Loucy (cell line): ENCODE measurements at regions not wholly inside any gene's neighbourhood (a gene's known extent, or its start where the extent isn't known, plus 50 kb on each side); places are given as distances from the start of the nearest gene placed in this dataset.

Experiments
- H2AFZ ChIP-seq: fragments of 200-600 bp; sonication (generic); 2 replicates; pipeline ENCODE4 v1.6.0; 2016; ENCODE audit warnings: antibody characterized with exemption, mild to moderate bottlenecking, low read length, moderate library complexity
- H3F3A ChIP-seq: fragments of 200-600 bp; 2 replicates; pipeline ENCODE4 v1.6.0; 2016; ENCODE audit warnings: antibody characterized with exemption, low read depth, mild to moderate bottlenecking
- H3K27me3 ChIP-seq: fragments of 200-600 bp; sonication (generic); 2 replicates; pipeline ENCODE4 v1.6.1; 2014; ENCODE audit warnings: low read length, mild to moderate bottlenecking; ENCODE audit not compliant: insufficient read depth, poor library complexity, severe bottlenecking
- H3K36me3 ChIP-seq: fragments of 200-600 bp; sonication (generic); 2 replicates; pipeline ENCODE4 v1.6.1; 2016; ENCODE audit warnings: low read length; ENCODE audit not compliant: insufficient read depth
- H3K4me1 ChIP-seq: fragments of 200-600 bp; sonication (generic); 2 replicates; pipeline ENCODE4 v1.5.1; 2014; ENCODE audit warnings: low read length, mild to moderate bottlenecking; ENCODE audit not compliant: insufficient read depth, poor library complexity, severe bottlenecking
- H3K4me2 ChIP-seq: fragments of 200-600 bp; sonication (generic); 2 replicates; pipeline ENCODE4 v1.6.0; 2014; ENCODE audit warnings: antibody characterized with exemption, low read length, low read depth, mild to moderate bottlenecking; ENCODE audit not compliant: poor library complexity, severe bottlenecking
- H3K4me3 ChIP-seq: fragments of 200-600 bp; sonication (generic); 2 replicates; pipeline ENCODE4 v1.5.1; 2014; ENCODE audit warnings: low read length, mild to moderate bottlenecking, mixed read lengths; ENCODE audit not compliant: poor library complexity, severe bottlenecking
- H3K79me2 ChIP-seq: fragments of 200-600 bp; sonication (generic); 2 replicates; pipeline ENCODE4 v1.6.1; 2014; ENCODE audit warnings: low read length; ENCODE audit not compliant: insufficient read depth
- H3K9ac ChIP-seq: fragments of 200-600 bp; sonication (generic); 2 replicates; pipeline ENCODE4 v1.6.0; 2014; ENCODE audit warnings: mild to moderate bottlenecking, low read depth, low read length, moderate library complexity; ENCODE audit not compliant: poor library complexity, severe bottlenecking
- H3K9me2 ChIP-seq: fragments of 200-600 bp; sonication (generic); replicated peaks from 2 replicates; pipeline ENCODE4 v1.6.1; 2016; ENCODE audit warnings: low read depth, low read length, mixed read lengths
- H3K9me3 ChIP-seq: fragments of 200-600 bp; sonication (generic); 2 replicates; pipeline ENCODE4 v1.6.1; 2014; ENCODE audit warnings: mild to moderate bottlenecking, antibody characterized with exemption, low read length, low read depth; ENCODE audit not compliant: insufficient read depth
- H4K20me1 ChIP-seq: fragments of 200-600 bp; sonication (generic); 2 replicates; pipeline ENCODE4 v1.6.0; 2014; ENCODE audit warnings: antibody characterized with exemption, low read length, mild to moderate bottlenecking; ENCODE audit not compliant: insufficient read depth, poor library complexity, severe bottlenecking
- CTCF ChIP-seq: fragments of 200-600 bp; sonication (generic); conservative IDR thresholded peaks from 2 replicates; pipeline ENCODE4 v1.5.1; 2014; ENCODE audit warnings: mild to moderate bottlenecking, antibody characterized with exemption, low read length
- EZH2phosphoT487 ChIP-seq: fragments of 200-600 bp; IDR thresholded peaks from 2 replicates; pipeline ENCODE4 v1.6.1; 2018; ENCODE audit warnings: antibody characterized with exemption, mild to moderate bottlenecking, moderate library complexity, borderline replicate concordance

GRCh38 chr12:58732894-58733293, 187.4 kb downstream of the LRIG3 start:
- no peaks in the 10 kb centered on the region for H3K4me1 ChIP-seq

GRCh38 chr12:58741226-58741625, 179.1 kb downstream of the LRIG3 start:
- no peak for TF ChIP-seq EZH2phosphoT487
- peak; percentile 37; the same call in 1 of the 2 replicates for TF ChIP-seq CTCF
- Histone ChIP-seq H4K20me1 (no peaks in the 10 kb centered on the region), H2AFZ (no peak overlapping the region), H3K27me3 (no peaks in the 10 kb centered on the region), H3F3A (no peaks in the 10 kb centered on the region), H3K9me3 (peaks cover 5% of the 10 kb centered on the region; the same call in 1 of the 2 replicates), H3K79me2 (no peaks in the 10 kb centered on the region), H3K4me3 (no peak overlapping the region), H3K9me2 (no peaks in the 10 kb centered on the region), H3K9ac (no peak overlapping the region), H3K36me3 (no peaks in the 10 kb centered on the region), H3K4me2 (no peak overlapping the region), H3K4me1 (no peaks in the 10 kb centered on the region)

More at GRCh38 chr12:58732894-58733293, 187.4 kb downstream of the LRIG3 start:
- H4K20me1 ChIP-seq = no peaks in the 10 kb centered on the region
- no peak overlapping the region for H3K9ac ChIP-seq
- no peaks in the 10 kb centered on the region for H3K9me2 ChIP-seq
- no peaks in the 10 kb centered on the region for H3K9me3 ChIP-seq
- H3K79me2 ChIP-seq = no peaks in the 10 kb centered on the region
- no peaks in the 10 kb centered on the region for H3K27me3 ChIP-seq
- H3K4me3 ChIP-seq = no peak overlapping the region
- H3F3A ChIP-seq = no peaks in the 10 kb centered on the region
- H2AFZ ChIP-seq = no peak overlapping the region
- TF ChIP-seq CTCF = no peak
- no peak overlapping the region for H3K4me2 ChIP-seq
- H3K36me3 ChIP-seq = no peaks in the 10 kb centered on the region

GRCh38 chr12:58745348-58746125, 174.8 kb downstream of the LRIG3 start:
- Histone ChIP-seq H3K4me1 (no peaks in the 10 kb centered on the region), H3K9ac (no peak overlapping the region), H2AFZ (no peak overlapping the region), H3K4me3 (no peak overlapping the region), H3K79me2 (no peaks in the 10 kb centered on the region), H3K27me3 (no peaks in the 10 kb centered on the region), H3K36me3 (no peaks in the 10 kb centered on the region), H4K20me1 (no peaks in the 10 kb centered on the region), H3F3A (no peaks in the 10 kb centered on the region), H3K4me2 (no peak overlapping the region), H3K9me3 (peaks cover 5% of the 10 kb centered on the region; the same call in 1 of the 2 replicates), H3K9me2 (no peaks in the 10 kb centered on the region)
- TF ChIP-seq CTCF = no peak
- TF ChIP-seq EZH2phosphoT487 = no peak
